DMS153 (cell line): ENCODE measurements at regions not wholly inside any gene's neighbourhood (a gene's known extent, or its start where the extent isn't known, plus 50 kb on each side); places are given as distances from the start of the nearest gene placed in this dataset.
"Not testable (repeated sequence)": the region's sequence is repeated elsewhere in the genome, so short reads cannot be mapped to it uniquely, and the experiment has no call there.

Experiments used
- DNase-seq: peaks from one replicate; lab custom pipeline; 2025; lab: John Stamatoyannopoulos, UW

DNA sequence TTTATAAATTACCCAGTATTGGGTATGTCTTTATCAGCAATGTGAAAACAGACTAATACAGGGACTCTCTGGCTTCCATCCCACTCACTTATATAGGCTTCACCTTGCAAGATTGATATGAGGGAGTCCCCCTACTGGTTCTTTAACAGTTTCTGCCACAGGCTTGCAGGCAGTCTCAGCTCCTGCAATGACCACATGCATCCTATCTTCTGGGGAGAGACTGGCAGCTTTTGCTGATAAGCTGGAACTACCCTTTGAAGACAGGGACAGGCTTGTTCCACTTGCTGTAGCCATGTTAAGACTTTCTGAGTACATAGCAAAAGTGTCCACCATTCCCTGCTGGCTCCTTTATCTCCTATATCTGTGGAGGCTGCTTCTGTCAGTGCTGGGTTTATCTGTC lies 531.7 kb upstream of the FLRT2 start:
- DNase-seq: no peak

DNA sequence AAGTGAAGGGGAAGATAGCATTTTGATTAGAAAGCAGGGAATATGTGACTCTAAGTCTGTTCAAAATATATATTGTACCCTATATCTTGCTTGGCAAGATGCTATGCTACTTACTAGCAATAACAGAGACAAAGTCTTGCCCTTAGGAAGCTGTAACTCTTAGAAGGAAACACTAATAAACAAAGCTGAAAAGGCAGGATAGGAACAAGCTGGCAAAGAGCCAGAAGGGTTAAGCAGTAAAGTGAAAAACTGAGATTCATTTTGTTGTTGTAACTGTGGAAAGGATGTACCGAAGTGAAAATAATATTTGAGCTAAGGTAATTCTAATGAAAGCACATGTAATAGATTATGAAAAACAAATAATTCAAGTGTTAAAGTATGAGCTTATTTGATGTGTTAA lies 527.1 kb upstream of the FLRT2 start:
- no peak for DNase-seq

DNA sequence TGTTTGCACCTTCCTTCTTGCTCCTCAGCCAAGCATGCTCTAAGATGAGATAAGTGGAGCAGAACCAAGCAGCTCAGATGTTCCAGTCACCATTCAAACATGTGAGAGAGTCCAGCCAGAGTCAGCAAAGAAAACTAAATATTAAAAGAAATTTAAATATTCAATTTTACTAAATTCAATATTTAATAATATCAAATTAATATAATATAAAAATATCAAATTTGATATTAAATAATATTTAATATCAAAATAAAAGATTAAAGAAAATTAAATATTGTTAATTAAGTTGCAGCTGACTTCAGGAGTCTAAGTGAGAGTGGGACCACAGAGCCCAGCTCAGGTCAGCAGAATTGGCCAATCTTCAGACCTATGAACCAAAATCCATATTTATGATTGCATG lies 526.1 kb upstream of the FLRT2 start:
- DNase-seq: no peak

- no peak for DNase-seq
Observed at GRCh38 chr14:85009506-85009905, 520.4 kb upstream of the FLRT2 start.

GRCh38 chr14:85010186-85010585 lies 519.8 kb upstream of the FLRT2 start:
- no peak for DNase-seq

DNA sequence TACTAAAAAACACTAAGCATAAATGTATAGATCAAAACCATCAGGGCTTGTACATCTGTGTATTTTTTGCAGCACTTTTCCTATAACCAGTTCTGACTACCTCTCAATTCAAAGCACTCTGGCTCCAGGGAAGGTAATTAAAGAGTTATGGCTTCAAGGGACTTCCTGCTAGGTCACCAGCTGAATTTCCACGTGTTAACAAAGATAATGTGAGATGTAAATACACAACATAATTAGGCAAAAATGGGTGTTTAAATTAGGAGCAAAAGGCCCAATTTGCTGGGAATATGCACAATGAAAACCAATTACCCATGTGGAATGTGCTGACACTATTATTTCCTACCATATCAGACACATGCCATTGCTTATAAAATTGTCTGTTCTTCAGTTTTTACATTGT lies 513.4 kb upstream of the FLRT2 start:
- peak; percentile 39 for DNase-seq

DNA sequence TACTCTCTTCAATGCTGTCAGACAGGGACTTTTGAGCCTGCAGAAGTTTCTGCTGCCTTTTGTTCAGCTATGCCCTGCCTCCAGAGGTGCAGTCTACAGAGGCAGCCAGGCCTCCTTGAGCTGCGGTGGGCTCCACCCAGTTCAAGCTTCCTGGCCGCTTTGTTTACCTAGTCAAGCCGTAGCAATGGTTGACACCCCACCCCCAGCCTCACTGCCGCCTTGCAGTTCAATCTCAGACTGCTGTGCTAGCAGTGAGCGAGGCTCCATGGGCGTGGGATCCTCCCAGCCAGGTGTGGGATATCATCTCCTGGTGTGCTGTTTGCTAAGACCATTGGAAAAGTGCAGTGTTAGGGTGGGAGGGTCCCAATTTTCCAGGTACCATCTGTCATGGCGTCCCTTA lies 506.1 kb upstream of the FLRT2 start:
- DNase-seq: not testable (repeated sequence)

- DNase-seq: no peak
Observed at GRCh38 chr14:85024931-85025330, 505.0 kb upstream of the FLRT2 start.

DNA sequence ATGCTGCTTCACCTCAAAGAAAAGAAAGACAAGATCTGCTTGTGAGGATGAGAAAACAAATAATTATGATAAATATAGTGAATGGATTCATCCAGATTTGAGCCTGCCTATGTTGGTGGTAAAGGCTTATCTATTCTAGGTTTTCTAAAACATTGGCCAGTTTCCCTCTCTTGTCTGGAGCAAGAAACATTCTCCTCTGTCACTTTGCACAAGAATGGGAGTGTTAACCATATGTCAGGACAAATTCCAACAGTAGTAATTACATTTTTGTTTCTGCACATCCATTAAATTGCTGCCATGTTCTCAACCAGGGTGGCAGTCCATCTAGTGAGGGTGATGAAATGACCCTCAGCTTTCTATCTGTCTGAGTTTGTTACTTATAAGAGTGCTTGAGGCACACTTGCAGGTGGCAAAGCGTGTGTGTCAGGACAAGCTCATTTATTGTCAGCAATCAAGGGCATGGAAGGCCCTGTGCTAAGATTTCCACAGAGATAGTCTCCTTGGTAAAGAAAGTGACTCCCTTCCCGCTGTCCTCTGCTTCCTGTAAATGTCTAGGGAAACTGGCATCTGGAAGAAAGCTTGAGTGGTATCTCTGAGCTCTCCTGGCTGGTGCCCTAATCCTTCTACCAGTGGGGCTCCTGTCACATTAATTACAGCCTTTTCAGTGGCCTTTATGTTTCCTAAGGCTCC lies 502.1 kb upstream of the FLRT2 start:
- no peak for DNase-seq

DNA sequence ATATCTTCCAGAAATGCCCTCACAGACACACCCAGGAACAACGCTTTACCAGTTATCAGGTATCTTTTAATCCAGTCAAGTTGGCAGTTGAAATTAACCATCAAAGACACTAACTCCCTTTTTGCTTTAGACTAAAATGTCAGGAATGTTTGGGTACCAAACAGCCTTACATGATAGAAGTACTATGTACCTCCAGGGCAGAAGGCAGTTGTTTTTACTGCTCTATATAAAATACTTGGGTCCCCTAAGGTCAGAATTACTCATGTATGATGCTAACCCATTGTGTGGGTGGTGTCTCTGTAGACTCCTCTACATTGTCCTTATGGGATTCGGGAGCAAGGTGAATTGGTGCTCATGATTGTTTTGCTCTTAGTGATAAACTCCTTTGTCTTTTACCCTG lies 492.5 kb upstream of the FLRT2 start:
- DNase-seq: no peak

DNA sequence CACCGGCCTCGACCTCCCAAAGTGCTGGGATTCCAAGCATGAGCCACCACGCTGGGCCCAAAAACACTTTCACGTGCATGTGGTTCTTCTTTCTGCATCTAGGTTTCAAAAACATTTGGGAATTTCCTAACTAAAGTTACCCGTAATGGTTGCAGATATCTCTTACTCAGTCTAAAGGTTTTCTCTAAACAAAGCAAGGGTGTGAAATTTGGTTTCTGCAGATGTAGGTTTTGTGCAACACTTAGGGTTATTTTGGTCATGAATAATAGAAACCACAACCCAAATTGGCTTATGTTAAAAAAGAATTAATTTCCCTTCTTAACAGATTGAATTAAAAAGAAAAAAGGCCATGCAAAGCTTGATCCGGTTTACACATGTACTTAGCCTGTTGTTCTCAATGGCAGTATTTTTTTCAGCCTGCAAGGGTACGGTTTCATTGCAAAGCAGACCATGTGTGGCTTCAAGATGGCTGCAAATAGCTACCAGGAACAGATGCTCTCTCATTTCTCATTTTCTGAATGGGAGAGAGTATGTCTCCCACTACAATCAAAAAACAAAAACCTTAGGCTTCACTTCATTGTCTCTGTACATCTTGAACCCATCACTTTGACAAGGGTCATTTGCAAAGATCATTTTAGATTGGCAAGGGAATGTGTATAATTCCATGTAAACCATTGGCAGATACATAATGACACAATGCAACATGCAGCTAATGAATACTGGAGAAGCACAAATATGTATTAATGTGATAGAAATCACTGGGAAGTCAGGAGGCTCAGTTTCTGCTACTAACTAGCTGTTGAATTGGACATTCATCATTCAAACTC lies 491.2 kb upstream of the FLRT2 start:
- DNase-seq: no peak

- DNase-seq: no peak
Observed at GRCh38 chr14:85039353-85039626, 490.7 kb upstream of the FLRT2 start.

DNA sequence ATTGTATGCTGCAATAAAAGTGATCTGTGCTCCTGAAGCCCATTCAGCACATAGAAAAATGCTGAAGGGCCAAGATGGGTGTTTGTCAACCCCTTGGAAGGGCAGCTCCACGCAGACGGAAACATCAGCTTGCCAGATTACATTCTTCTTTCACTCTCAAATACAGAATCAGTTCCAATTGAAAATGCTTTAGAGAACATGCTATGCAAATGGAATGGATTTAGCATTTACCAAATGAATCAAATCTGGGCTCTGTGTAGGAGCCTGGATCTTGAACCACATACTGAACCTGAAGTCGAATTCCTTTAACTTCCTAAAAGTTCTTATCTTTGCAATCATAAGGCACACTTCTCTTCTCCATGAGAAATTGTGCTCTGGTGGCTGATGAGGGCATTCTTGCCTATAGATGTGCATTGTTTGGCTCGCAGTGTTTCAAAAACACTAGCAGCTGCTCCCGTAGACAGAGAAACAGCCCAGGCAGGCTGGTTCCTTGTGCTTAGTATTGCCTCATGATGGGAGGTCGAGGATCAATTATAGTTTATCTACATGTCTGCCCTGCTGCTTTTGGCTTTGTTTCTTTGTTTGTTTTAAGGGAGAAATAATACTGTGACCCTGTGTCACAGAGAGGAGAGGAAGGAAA lies 489.8 kb upstream of the FLRT2 start:
- peak; percentile 9 for DNase-seq

DNA sequence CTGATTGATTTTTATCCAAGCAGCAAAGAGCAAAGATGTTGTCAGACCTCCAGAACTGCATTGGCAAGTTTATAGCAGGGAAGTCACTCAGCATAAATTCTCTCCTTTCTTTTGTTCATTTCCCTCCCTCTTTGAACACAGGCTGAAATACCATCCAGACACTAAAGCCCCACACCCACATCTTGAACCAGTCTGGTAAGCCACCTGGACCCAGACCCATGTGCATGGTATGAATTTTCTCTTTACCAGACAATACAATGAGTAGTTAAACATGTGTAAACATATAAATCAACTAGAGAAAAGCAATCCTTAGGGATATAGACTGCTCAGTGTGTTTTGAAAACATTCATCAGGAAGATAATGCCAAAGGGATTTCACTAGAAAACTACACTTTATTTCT lies 488.3 kb upstream of the FLRT2 start:
- peak; percentile 56 for DNase-seq

GRCh38 chr14:85042301-85042700 lies 487.6 kb upstream of the FLRT2 start:
- no peak for DNase-seq

GRCh38 chr14:85050180-85050579 lies 479.8 kb upstream of the FLRT2 start:
- DNase-seq: no peak

GRCh38 chr14:85052646-85053045 lies 477.3 kb upstream of the FLRT2 start:
- no peak for DNase-seq

GRCh38 chr14:85054178-85054577 lies 475.8 kb upstream of the FLRT2 start:
- DNase-seq: no peak

GRCh38 chr14:85056267-85056666 lies 473.7 kb upstream of the FLRT2 start:
- no peak for DNase-seq

- no peak for DNase-seq
Observed at GRCh38 chr14:85057221-85057620, 472.7 kb upstream of the FLRT2 start.

- no peak for DNase-seq
Observed at GRCh38 chr14:85058150-85058549, 471.8 kb upstream of the FLRT2 start.

DNA sequence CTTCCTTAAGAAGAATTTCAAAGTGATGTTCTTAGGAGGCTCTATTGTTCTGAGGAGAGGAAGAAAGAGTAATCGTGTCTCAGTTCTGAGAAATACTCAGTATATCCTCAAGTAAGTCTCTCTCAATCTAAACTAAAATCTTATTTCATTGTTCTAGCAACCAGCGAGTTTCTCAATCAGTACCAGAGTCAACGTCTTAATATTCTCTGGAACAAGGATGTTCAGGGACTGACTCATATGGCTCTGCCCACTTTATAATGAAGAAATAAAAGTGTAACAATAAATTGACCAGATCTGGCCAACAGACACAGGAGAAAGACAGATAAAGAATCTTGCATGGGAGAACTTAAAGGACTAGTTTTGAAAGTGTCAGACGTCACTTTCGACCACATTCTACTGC lies 469.8 kb upstream of the FLRT2 start:
- no peak for DNase-seq

GRCh38 chr14:85061256-85061655 lies 468.7 kb upstream of the FLRT2 start:
- DNase-seq: no peak
